Liver (tissue), 7 donors: ENCODE measurements at regions not wholly inside any gene's neighbourhood (a gene's known extent, or its start where the extent isn't known, plus 50 kb on each side); places are given as distances from the start of the nearest gene placed in this dataset.

Experiments used
- DNase-seq: peaks from one replicate; pipeline ENCODE4 v3.0.0-alpha.2; 2017; ENCODE audit warnings: low spot score
- H3K27ac ChIP-seq, 2 donors: one replicate each; pipeline ENCODE4 v1.7.0; 2013; ENCODE audit warnings: inconsistent platforms in 2 of 2, low read length in 2 of 2, control low read depth in 1 of 2, low read depth in 1 of 2, mild to moderate bottlenecking in 1 of 2
- H3K27me3 ChIP-seq, 4 donors: one replicate each; pipeline versions ENCODE4 v1.6.1 to v1.7.0; 2013; ENCODE audit warnings: low read length in 3 of 4, inconsistent platforms in 1 of 4, mild to moderate bottlenecking in 1 of 4, moderate library complexity in 1 of 4; ENCODE audit not compliant: control insufficient read depth in 4 of 4, insufficient read depth in 4 of 4
- H3K36me3 ChIP-seq, 4 donors: one replicate each; pipeline versions ENCODE4 v1.6.1 to v1.7.0; 2013; ENCODE audit warnings: low read length in 3 of 4, mild to moderate bottlenecking in 3 of 4, low read depth in 1 of 4, moderate library complexity in 1 of 4; ENCODE audit not compliant: control insufficient read depth in 4 of 4, insufficient read depth in 3 of 4
- H3K4me1 ChIP-seq, 4 donors: one replicate each; pipeline versions ENCODE4 v1.6.1 to v1.7.0; 2013; ENCODE audit warnings: low read length in 3 of 4, mild to moderate bottlenecking in 3 of 4, moderate library complexity in 1 of 4; ENCODE audit not compliant: control insufficient read depth in 4 of 4, insufficient read depth in 4 of 4
- H3K4me3 ChIP-seq, 3 donors: one replicate each; pipeline versions ENCODE4 v1.6.1 to v1.7.0; 2013; ENCODE audit warnings: low read length in 3 of 3, control low read depth in 1 of 3, low read depth in 1 of 3, mild to moderate bottlenecking in 1 of 3
- H3K9ac ChIP-seq, 2 donors: one replicate each; pipeline ENCODE4 v1.7.0; 2013; ENCODE audit warnings: low read length in 2 of 2, mild to moderate bottlenecking in 2 of 2, moderate library complexity in 2 of 2, control low read depth in 1 of 2, low read depth in 1 of 2
- H3K9me3 ChIP-seq, 4 donors: one replicate each; pipeline versions ENCODE4 v1.6.1 to v1.7.0; 2013; ENCODE audit warnings: low read length in 3 of 4; ENCODE audit not compliant: control insufficient read depth in 4 of 4
- EGR1 ChIP-seq, 2 donors: IDR thresholded peaks; 2 replicates each; pipeline ENCODE4 v1.6.1; 2016 to 2018; ENCODE audit warnings: antibody characterized with exemption in 2 of 2, low read depth in 2 of 2
- FOXA1 ChIP-seq: IDR thresholded peaks from 2 replicates; pipeline ENCODE4 v1.6.1; 2016; ENCODE audit warnings: antibody characterized with exemption
- FOXA2 ChIP-seq: IDR thresholded peaks from 2 replicates; pipeline ENCODE4 v1.6.1; 2016; ENCODE audit warnings: antibody characterized with exemption
- GABPA ChIP-seq, 2 donors: IDR thresholded peaks in 1 of 2; conservative IDR thresholded peaks in 1 of 2; 2 replicates each; pipeline ENCODE4 v1.6.1; 2016; ENCODE audit warnings: antibody characterized with exemption in 2 of 2, mild to moderate bottlenecking in 1 of 2, moderate library complexity in 1 of 2
- HNF4A ChIP-seq, 2 donors: conservative IDR thresholded peaks; 2 replicates each; pipeline ENCODE4 v1.6.1; 2016; ENCODE audit warnings: antibody characterized with exemption in 2 of 2, mild to moderate bottlenecking in 2 of 2
- HNF4G ChIP-seq: IDR thresholded peaks from 2 replicates; pipeline ENCODE4 v1.6.1; 2016; ENCODE audit warnings: antibody characterized with exemption
- RAD21 ChIP-seq, 2 donors: IDR thresholded peaks; 2 replicates each; pipeline ENCODE4 v1.6.1; 2016; ENCODE audit warnings: antibody characterized with exemption in 2 of 2, mild to moderate bottlenecking in 2 of 2
- RXRA ChIP-seq, 2 donors: IDR thresholded peaks; 2 replicates each; pipeline ENCODE4 v1.6.1; 2017 to 2018; ENCODE audit warnings: antibody characterized with exemption in 2 of 2, mild to moderate bottlenecking in 1 of 2
- SP1 ChIP-seq: IDR thresholded peaks from 2 replicates; pipeline ENCODE4 v1.6.1; 2018; ENCODE audit warnings: antibody characterized with exemption, mild to moderate bottlenecking
- TAF1 ChIP-seq: conservative IDR thresholded peaks from 2 replicates; pipeline ENCODE4 v1.6.1; 2016; ENCODE audit warnings: antibody characterized with exemption, mild to moderate bottlenecking
- YY1 ChIP-seq: IDR thresholded peaks from 2 replicates; pipeline ENCODE4 v1.6.1; 2016; ENCODE audit warnings: antibody characterized with exemption, mild to moderate bottlenecking
- WGBS: extraction: QIAGEN DNeasy Blood & Tissue Kit; methylation state at CpG from one replicate; pipeline ENCODE4 v1.1.7; 2013; 5-methylcytosine and 5-hydroxymethylcytosine counted together
- TF ChIP-seq, protein P1 (sequence below): IDR thresholded peaks from 2 replicates; pipeline ENCODE4 v1.6.1; 2016; ENCODE audit warnings: antibody characterized with exemption, mild to moderate bottlenecking
- TF ChIP-seq, protein P2 (sequence below): IDR thresholded peaks from 2 replicates; pipeline ENCODE4 v1.6.1; 2016; ENCODE audit warnings: antibody characterized with exemption
- TF ChIP-seq, protein P3 (sequence below): IDR thresholded peaks from 2 replicates; pipeline ENCODE4 v1.6.1; 2016; ENCODE audit warnings: antibody characterized with exemption
- donor health status: healthy.
- donor health status: healthy.
- donor health status: healthy.
- donor health status: healthy.

DNA sequence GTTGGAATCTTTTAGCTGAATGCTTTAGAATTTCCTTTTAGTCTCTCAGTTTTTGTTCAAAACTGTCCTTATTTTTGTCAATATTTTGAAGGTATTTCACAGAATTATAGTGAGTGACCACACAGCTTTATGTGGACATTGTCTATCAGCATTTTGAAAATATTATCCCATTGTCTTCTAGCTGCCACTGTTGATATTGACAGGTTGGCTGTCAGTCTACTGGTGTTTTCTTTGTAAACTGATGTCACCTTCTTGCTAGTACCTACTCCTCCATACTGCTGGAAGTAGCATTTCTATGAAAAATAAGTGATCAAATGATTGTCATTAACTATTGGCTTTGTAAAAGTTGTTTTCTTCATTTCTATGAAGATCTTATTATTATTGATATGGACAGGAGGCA is 256.8 kb downstream of the KLF12 start:
- Histone ChIP-seq H3K27me3 (no peaks in the 10 kb centered on the region), H3K4me1 (no peaks in the 10 kb centered on the region), H3K9me3 (no peaks in the 10 kb centered on the region), H3K27ac (no peak overlapping the region), H3K4me3 (no peak overlapping the region), H3K36me3 (no peaks in the 10 kb centered on the region), H3K9ac (no peak overlapping the region)
- DNase-seq, result no peak
- TF ChIP-seq HNF4A (conservative IDR thresholded peaks at IDR 0.05) (no peak), YY1 (no peak), EGR1 (IDR thresholded peaks at IDR 0.05; ENCODE audit: low read depth in 2 of 2) (no peak), SP1 (no peak)
- TF ChIP-seq, protein P1, sequence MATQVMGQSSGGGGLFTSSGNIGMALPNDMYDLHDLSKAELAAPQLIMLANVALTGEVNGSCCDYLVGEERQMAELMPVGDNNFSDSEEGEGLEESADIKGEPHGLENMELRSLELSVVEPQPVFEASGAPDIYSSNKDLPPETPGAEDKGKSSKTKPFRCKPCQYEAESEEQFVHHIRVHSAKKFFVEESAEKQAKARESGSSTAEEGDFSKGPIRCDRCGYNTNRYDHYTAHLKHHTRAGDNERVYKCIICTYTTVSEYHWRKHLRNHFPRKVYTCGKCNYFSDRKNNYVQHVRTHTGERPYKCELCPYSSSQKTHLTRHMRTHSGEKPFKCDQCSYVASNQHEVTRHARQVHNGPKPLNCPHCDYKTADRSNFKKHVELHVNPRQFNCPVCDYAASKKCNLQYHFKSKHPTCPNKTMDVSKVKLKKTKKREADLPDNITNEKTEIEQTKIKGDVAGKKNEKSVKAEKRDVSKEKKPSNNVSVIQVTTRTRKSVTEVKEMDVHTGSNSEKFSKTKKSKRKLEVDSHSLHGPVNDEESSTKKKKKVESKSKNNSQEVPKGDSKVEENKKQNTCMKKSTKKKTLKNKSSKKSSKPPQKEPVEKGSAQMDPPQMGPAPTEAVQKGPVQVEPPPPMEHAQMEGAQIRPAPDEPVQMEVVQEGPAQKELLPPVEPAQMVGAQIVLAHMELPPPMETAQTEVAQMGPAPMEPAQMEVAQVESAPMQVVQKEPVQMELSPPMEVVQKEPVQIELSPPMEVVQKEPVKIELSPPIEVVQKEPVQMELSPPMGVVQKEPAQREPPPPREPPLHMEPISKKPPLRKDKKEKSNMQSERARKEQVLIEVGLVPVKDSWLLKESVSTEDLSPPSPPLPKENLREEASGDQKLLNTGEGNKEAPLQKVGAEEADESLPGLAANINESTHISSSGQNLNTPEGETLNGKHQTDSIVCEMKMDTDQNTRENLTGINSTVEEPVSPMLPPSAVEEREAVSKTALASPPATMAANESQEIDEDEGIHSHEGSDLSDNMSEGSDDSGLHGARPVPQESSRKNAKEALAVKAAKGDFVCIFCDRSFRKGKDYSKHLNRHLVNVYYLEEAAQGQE, result no peak
- TF ChIP-seq, protein P2, sequence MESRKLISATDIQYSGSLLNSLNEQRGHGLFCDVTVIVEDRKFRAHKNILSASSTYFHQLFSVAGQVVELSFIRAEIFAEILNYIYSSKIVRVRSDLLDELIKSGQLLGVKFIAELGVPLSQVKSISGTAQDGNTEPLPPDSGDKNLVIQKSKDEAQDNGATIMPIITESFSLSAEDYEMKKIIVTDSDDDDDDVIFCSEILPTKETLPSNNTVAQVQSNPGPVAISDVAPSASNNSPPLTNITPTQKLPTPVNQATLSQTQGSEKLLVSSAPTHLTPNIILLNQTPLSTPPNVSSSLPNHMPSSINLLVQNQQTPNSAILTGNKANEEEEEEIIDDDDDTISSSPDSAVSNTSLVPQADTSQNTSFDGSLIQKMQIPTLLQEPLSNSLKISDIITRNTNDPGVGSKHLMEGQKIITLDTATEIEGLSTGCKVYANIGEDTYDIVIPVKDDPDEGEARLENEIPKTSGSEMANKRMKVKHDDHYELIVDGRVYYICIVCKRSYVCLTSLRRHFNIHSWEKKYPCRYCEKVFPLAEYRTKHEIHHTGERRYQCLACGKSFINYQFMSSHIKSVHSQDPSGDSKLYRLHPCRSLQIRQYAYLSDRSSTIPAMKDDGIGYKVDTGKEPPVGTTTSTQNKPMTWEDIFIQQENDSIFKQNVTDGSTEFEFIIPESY, result no peak

DNA sequence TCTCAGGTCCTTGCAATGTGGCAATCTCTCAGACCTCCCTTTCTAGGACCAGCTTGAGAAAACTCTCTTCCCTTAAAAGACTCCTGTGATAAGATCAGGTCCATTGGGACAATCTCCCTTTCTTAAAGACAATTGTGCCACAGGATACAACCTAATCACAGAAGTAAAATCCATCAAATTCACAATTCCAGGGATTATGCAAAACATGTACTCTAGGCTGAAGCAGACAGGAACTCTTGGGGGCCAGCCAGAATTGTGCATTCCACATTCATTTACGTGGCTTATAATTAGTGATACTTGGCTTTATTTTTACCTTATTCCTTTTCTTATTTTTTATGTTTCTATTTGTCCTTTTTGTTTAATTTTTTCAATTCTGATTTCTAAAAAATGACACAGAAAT is 257.9 kb downstream of the KLF12 start:
- H3K9ac ChIP-seq, result no peak overlapping the region
- H3K4me1 ChIP-seq, result no peaks in the 10 kb centered on the region
- H3K36me3 ChIP-seq, result no peaks in the 10 kb centered on the region
- H3K4me3 ChIP-seq, result no peak overlapping the region
- no peak for DNase-seq
- TF ChIP-seq FOXA1, result no peak
- TF ChIP-seq RAD21 (IDR thresholded peaks at IDR 0.05), result no peak
- no peaks in the 10 kb centered on the region for H3K27me3 ChIP-seq
- no peaks in the 10 kb centered on the region for H3K9me3 ChIP-seq
- WGBS, result 86% methylated on average over 1 of the region's 1 CpG
- H3K27ac ChIP-seq, result no peak overlapping the region

DNA sequence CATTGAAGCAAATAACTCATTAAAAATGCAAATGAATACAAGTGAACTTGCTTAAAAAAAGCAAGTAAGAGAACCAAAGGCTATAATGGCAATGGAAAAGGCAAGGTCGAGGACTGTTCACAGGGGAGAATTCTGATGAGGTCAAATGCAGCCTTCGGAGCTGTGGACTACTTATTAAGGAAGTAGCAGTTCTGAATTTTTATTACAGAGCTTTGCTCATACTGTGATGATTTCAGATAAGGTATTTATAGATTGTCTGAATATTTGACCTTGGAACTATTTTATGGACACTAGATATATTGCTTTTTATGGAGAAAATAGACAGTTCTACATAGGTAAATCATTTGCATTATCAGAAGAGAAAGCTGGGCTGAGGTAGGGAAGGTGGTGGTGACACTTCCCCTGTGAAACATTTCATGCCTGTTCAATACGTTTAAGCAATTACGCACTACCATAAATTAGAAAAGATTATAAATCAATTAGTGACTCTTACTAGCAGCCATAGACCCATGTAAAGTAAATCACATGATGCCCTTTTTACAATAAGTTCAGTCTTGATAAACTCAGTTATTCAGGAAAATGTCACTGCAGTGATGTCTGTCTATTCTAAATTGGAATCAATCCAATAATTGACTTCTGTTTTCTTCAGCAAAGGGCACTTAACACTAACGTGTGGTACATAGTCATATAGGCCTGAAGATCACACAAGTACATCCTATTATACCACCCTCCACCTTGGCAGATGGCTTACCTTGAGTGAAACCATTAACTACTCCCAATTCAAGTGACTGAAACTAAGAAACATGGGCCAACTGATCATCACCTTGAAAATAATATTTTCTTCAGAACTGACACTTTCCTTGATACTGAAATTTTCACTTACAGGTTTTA is 260.0 kb downstream of the KLF12 start:
- TF ChIP-seq, protein P1, result no peak
- TF ChIP-seq RXRA (IDR thresholded peaks at IDR 0.05) (no peak), EGR1 (IDR thresholded peaks at IDR 0.05; ENCODE audit: low read depth in 2 of 2) (no peak), HNF4G (no peak), GABPA (IDR thresholded peaks at IDR 0.05 in 1 of 2, conservative IDR thresholded peaks at IDR 0.05 in 1 of 2) (no peak), HNF4A (conservative IDR thresholded peaks at IDR 0.05) (no peak), YY1 (no peak), FOXA2 (no peak), TAF1 (no peak), FOXA1 (no peak)
- TF ChIP-seq, protein P3, sequence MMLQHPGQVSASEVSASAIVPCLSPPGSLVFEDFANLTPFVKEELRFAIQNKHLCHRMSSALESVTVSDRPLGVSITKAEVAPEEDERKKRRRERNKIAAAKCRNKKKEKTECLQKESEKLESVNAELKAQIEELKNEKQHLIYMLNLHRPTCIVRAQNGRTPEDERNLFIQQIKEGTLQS, result no peak
- DNase-seq, result no peak

More for the DNA sequence above, 260.0 kb downstream of the KLF12 start:
- Histone ChIP-seq H3K4me1 (no peaks in the 10 kb centered on the region), H3K4me3 (no peak overlapping the region), H3K36me3 (no peaks in the 10 kb centered on the region), H3K27ac (no peak overlapping the region), H3K27me3 (no peaks in the 10 kb centered on the region), H3K9ac (no peak overlapping the region), H3K9me3 (no peaks in the 10 kb centered on the region)
- WGBS, result 85% methylated on average over 5 of the region's 5 CpGs
